ENCODE measurements at regions not wholly inside any gene's neighbourhood (a gene's known extent, or its start where the extent isn't known, plus 50 kb on each side); places are given as distances from the start of the nearest gene placed in this dataset.

- no peak for DNase-seq (ENCODE audit: low read depth)
Observed at GRCh38 chr1:47554082-47554481, 116.2 kb downstream of the FOXD2 start.

DNA sequence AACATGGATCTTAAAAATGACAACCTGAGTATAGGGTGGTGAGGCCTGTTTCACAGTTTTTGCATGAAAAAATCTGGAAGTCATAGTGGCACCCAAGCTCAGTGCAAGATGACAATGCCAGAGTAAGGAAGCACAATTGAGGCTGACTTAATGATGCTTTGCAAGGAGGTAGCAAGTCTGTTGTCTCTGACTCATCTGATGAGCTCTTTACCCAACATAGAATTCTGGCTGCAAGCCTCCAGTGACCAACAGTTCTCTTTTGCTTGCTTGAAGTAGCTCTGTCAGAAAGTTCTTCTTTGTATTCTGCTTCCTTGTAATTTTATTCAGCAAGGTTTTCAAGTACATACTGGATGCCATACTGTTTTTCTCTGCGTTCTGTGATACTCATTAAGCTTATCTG lies 117.1 kb downstream of the FOXD2 start:
- peak; percentile 61 for DNase-seq (ENCODE audit: low read depth)

DNA sequence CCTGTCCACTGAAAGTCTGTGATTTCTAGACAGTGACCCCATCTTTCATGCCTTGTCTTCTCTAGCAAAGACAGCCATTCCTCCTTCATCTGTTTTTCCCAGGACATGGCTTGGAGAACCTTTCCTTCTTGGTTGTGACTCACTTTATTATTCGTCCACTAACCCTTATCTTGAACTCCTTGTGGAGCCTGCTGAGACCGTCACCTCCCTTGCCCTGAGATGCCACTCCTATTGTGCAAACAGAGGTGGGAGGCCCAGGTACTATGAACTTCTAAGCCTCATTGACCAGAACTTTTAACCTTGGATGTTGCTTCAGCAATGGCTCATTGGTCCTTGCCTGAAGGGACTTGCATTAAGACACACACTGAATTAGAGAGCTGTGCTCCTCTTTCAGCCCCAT lies 117.5 kb downstream of the FOXD2 start:
- DNase-seq (ENCODE audit: low read depth) = peak; percentile 55

- DNase-seq (ENCODE audit: low read depth) = no peak
Observed at GRCh38 chr1:47555841-47556560, 118.2 kb downstream of the FOXD2 start.

DNA sequence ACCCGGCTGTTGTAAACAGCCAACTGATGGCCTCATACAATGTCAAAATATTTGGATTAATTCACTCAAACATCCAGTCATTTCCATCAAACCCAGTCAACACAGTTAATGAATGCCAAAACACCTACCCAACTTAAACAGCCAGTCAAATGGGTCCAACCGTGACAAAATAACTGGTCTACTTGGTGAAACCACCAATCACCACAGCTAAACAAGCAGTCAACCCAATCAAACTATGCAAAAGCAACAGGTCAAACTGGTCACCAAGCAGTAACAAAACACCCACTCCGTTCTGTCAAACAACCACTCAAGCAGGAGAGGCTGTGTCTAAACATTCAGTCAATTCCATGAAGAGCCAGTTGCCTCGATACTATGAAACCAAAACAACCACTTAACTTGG lies 119.2 kb downstream of the FOXD2 start:
- DNase-seq (ENCODE audit: low read depth) = no peak

DNA sequence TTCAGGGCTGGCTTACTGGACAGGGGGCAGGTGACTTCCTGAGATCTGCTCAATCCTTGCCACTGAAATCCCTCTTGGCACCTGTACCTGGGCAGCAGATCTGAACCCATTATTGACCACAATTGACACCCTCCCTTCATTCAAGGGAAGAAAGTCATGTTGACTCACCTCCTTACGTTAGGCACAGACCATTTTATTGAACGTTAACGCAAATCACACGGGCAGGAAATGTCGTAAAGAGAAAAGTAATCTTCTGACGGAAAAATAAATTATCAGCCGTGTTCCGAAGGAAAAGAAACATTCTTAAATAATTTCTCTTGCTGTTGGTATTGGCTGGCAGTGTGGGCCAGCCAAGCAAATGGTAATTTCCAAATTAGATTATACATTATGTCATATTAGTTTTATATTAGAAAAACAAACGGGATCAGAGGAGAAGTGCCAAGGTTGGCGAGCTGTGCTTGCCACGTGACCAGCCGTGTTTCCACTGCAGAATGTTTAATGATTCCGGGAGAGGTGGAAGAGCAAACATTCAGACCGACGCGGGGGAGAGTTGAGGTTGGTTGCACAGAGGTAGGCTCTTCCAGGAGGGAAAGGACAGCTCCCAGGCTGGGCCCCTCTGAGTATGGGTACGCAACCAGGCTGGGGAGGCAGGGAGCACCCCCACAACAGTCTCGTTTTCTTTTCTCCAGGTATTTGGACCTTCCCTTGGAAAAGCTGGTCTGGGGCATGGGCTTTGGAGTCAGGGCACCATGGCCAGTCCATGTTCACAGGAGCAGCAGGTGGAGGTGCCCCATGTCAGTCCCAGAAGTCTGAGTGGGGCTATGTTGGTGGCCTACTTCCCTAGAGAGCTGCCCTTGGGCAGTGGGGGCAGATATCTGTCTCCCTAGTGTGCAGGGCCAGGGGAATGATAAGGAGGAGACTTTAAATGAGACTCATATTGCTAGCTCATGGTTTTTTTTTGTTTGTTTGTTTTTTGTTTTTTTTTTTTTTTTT lies 121.1 kb downstream of the FOXD2 start:
- DNase-seq (ENCODE audit: low read depth) = peak; percentile 65

GRCh38 chr1:47559944-47560695 lies 122.3 kb downstream of the FOXD2 start:
- peak; percentile 64 for DNase-seq (ENCODE audit: low read depth)

DNA sequence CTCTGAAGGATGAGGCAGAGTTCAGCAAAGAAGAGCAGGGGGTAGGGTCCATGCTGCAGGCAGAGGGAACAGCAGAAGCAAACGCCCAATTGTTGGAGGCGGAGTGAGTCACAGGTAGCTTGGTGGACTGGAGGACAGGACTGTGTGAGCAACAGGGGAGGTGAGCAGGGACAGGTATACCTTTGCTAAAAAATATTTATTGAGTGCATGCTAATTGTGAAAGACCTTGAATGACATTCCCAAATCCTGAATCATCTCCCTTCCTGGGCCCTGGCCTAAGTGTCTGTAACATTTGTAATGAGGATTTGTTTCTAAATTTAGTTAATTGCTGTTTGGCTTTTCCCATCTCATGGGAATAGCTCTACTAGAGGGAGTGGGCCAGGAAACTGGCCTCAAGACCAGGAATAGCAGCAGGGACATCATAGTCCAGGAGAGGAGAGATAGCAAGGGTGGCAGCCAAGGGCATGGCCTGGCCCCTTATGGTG lies 123.7 kb downstream of the FOXD2 start:
- DNase-seq (ENCODE audit: low read depth) = peak; percentile 37

DNA sequence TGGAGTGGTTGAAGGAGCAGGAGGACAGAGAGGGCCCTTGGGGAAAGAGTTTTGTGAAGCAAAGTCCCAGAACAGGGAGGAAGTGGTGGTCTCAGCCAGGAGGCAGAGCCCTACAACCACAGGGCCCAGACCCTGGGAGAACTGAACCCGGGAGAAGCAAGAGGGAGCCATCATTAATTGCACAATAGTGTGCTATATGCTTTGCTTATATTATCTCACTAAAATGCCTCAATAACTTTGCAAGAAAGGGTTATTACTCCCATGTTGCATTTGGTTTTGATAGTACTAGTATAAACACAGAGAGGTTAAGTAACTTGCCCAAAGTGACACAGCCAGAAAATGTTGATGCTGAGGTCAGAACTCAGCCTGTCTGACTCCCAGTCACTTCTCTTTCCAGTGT lies 124.3 kb downstream of the FOXD2 start:
- no peak for DNase-seq (ENCODE audit: low read depth)

- DNase-seq (ENCODE audit: low read depth) = no peak
Observed at GRCh38 chr1:47562799-47563198, 125.0 kb downstream of the FOXD2 start.

GRCh38 chr1:47563201-47563600 lies 125.4 kb downstream of the FOXD2 start:
- no peak for DNase-seq (ENCODE audit: low read depth)

- no peak for DNase-seq (ENCODE audit: low read depth)
Observed at GRCh38 chr1:47564570-47564969, 126.7 kb downstream of the FOXD2 start.

DNA sequence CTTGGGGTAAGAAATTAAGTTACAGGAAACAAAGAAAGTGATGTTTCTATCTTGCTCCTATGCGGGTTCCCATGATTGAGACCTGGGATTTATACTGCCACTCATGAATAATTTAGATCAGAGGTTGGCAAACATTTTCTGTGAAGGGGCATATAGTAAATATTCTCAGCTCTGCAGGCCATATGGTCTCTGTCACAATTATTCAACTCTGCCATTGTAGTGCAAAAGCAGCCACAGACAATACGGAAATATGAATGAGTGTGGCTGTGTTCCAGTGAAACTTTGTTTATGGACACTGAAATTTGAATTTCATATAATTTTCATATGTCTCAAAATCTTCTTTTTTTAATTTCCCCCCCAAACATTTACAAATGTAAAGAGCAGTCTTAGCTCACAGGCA lies 127.2 kb downstream of the FOXD2 start:
- DNase-seq (ENCODE audit: low read depth) = no peak

DNA sequence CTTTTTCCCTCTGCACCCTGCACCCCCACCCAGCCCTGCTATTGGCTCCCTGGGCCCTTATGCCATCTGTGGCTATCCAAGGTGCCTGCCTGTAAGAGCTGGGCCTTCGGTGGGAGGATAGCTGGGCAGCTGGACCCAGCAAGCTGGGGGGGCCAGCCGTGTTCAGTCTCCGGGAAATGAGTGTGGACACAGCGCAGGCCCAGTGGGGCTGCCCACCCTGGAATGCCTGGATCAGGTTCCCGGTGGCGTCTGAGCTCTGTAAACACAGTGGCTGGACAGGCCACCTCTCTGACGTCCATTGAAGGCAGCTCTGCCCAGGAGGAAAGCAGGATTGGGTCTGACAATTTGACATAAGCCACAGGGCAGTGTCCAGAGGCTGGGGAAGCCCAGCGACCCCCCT lies 127.8 kb downstream of the FOXD2 start:
- DNase-seq (ENCODE audit: low read depth) = no peak

- DNase-seq (ENCODE audit: low read depth) = no peak
Observed at GRCh38 chr1:47568763-47569162, 130.9 kb downstream of the FOXD2 start.

DNA sequence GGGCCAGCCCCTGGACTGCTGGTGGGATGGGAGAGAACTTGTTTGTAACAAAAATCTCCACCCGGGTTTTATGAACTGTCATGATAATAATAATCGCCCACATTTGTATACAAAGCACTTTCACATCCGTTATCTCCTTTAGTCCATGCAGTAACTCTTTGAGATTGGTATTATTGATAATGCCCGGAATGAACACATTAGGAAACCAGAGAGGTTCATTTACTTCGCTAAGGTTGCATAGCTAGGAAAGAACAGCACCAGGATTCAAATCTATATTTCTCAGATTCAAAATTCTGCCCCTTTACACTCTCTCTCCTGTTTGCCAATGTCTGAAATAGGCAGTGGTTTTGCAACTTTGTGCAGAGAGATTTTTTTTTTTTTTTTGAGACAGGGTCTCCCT lies 131.4 kb downstream of the FOXD2 start:
- DNase-seq (ENCODE audit: low read depth) = no peak

DNA sequence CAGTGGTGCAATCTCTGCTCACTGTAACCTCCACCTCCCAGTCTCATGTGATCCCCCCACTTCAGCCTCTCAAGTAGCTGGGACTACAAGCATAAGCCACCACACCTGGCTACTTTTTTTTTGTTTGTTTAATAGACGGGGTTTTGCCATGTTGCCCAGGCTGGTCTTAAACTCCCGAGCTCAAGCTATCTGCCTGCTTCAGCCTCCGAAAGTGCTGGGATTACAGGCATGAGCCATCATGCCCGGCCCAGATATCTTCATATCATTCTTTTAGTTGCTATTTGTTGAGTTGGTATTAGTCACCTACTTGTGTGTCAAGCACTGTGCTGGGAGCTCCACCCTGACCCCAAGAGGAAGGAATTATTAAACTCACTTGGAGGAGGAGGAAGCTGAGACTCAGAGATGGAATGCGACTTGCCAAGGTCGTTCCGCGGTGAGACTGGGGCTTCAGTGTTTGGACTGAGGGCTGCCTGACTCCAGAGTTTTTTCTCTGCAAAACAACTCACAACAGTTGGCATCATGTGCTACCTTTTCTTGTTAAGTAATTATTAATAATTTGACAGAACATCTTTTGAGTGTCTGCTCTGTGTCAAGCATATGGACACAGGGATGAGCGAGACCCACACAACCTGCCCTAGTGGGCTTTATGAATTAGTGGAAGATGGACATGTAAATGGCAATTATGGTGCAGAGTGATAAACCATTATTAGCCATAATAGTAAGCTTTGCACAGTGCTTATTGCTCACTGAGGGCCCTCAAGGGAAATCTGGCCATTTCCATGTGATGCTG lies 132.0 kb downstream of the FOXD2 start:
- peak; percentile 91 for DNase-seq (ENCODE audit: low read depth)

DNA sequence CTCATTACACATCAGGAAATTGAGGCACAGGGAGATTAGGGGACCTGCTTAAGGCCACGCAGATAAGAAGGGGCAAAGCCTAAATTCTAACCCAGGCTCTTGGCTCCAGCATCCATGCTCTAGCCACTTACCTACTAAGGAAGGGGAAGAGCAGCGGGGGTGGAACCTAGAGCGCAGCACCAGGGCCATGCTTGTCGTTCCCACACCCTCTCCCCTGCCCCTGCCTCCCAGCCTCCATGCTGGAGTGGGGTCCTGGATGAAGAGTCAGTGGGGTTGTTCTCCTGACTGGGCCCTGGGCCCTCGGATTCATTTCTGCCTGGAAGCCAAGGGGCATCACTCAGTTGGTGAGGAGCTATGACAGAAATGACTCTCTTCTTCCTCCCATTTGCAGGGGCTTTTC lies 133.3 kb downstream of the FOXD2 start:
- no peak for DNase-seq (ENCODE audit: low read depth)

- DNase-seq (ENCODE audit: low read depth) = no peak
Observed at GRCh38 chr1:47571952-47572351, 134.1 kb downstream of the FOXD2 start.

DNA sequence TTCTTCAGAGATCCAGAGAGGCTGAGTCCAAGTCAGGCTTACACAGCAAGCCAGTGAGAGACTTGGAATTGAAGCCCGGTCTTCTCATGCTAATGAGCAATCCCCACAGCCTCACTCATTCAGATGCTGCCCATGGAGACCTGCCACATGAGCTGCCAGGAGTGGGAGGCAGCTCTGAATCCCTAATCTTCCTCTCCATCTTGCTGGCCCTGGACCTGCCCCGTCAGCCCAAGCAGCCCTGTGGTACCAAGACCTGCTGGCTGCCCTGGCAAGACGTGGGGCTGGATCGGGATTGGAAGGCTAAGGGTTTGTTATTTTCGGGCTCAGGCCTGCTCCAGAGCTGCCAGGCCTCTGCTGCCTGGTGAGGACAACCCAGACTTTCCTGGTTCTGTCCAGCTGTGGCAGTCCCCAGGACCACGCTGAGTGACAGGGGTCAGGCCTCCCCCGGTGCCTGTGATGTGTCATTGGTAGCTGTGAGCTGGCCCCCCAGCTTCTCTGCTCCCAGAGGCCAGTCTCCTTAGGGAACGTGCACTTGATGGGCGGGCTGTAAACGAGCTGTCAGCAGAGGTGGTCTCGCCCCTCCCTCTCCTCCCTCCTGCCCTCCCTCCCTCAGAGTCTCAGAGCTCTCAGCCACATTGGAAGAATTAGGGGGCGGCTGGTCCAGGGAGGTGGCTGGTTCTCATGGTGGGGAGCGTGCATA lies 135.0 kb downstream of the FOXD2 start:
- no peak for DNase-seq (ENCODE audit: low read depth)
